ENCODE measurements at regions not wholly inside any gene's neighbourhood (a gene's known extent, or its start where the extent isn't known, plus 50 kb on each side); places are given as distances from the start of the nearest gene placed in this dataset.

GRCh38 chr3:118332699-118333098 lies 701.9 kb downstream of the IGSF11 start:
- TF ChIP-seq, protein P1, sequence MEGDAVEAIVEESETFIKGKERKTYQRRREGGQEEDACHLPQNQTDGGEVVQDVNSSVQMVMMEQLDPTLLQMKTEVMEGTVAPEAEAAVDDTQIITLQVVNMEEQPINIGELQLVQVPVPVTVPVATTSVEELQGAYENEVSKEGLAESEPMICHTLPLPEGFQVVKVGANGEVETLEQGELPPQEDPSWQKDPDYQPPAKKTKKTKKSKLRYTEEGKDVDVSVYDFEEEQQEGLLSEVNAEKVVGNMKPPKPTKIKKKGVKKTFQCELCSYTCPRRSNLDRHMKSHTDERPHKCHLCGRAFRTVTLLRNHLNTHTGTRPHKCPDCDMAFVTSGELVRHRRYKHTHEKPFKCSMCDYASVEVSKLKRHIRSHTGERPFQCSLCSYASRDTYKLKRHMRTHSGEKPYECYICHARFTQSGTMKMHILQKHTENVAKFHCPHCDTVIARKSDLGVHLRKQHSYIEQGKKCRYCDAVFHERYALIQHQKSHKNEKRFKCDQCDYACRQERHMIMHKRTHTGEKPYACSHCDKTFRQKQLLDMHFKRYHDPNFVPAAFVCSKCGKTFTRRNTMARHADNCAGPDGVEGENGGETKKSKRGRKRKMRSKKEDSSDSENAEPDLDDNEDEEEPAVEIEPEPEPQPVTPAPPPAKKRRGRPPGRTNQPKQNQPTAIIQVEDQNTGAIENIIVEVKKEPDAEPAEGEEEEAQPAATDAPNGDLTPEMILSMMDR (IDR thresholded peaks at IDR 0.05 in 8 of 11, conservative IDR thresholded peaks at IDR 0.05 in 3 of 11) = no peak
- no peak for TF ChIP-seq POLR2AphosphoS5 (IDR thresholded peaks at IDR 0.05)

All from spleen (tissue), 7 donors.